DOHH2 (cell line): ENCODE measurements at regions not wholly inside any gene's neighbourhood (a gene's known extent, or its start where the extent isn't known, plus 50 kb on each side); places are given as distances from the start of the nearest gene placed in this dataset.

Experiments used
- EZH2phosphoT487 ChIP-seq: fragments of 200-600 bp; sonication (generic); IDR thresholded peaks from 2 replicates; pipeline ENCODE4 v1.6.1; 2017; ENCODE audit warnings: borderline replicate concordance, mild to moderate bottlenecking, antibody characterized with exemption, low read length, moderate library complexity, mixed read lengths
- TF ChIP-seq, protein P1 (sequence below): fragments of 200-600 bp; sonication (generic); IDR thresholded peaks from one replicate; pipeline ENCODE4 v1.5.1; 2014; ENCODE audit warnings: antibody characterized with exemption, mild to moderate bottlenecking, low read depth, low read length; ENCODE audit not compliant: poor library complexity, severe bottlenecking

DNA sequence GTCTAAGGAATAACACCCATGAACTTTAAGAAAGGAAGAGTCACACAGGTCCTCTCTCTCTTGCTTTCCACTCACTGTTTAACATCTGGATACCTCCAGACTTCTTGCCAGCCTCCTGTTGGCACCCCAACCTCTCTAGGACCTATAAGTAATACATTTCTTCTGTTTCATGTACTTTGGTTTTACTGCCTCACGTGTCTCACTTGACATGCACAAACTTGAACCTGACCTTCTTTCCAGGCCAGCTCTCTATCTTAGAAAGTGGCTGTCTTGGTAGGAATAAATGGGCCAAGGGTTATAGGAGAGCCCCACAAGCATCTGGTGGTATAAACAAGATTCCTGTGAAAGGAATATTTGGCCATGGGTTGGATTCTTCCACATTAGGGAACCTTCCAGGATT, 614.8 kb upstream of the AGA start:
- TF ChIP-seq, protein P1, sequence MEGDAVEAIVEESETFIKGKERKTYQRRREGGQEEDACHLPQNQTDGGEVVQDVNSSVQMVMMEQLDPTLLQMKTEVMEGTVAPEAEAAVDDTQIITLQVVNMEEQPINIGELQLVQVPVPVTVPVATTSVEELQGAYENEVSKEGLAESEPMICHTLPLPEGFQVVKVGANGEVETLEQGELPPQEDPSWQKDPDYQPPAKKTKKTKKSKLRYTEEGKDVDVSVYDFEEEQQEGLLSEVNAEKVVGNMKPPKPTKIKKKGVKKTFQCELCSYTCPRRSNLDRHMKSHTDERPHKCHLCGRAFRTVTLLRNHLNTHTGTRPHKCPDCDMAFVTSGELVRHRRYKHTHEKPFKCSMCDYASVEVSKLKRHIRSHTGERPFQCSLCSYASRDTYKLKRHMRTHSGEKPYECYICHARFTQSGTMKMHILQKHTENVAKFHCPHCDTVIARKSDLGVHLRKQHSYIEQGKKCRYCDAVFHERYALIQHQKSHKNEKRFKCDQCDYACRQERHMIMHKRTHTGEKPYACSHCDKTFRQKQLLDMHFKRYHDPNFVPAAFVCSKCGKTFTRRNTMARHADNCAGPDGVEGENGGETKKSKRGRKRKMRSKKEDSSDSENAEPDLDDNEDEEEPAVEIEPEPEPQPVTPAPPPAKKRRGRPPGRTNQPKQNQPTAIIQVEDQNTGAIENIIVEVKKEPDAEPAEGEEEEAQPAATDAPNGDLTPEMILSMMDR = no peak
- no peak for TF ChIP-seq EZH2phosphoT487
